ENCODE measurements at regions not wholly inside any gene's neighbourhood (a gene's known extent, or its start where the extent isn't known, plus 50 kb on each side); places are given as distances from the start of the nearest gene placed in this dataset.

DNA sequence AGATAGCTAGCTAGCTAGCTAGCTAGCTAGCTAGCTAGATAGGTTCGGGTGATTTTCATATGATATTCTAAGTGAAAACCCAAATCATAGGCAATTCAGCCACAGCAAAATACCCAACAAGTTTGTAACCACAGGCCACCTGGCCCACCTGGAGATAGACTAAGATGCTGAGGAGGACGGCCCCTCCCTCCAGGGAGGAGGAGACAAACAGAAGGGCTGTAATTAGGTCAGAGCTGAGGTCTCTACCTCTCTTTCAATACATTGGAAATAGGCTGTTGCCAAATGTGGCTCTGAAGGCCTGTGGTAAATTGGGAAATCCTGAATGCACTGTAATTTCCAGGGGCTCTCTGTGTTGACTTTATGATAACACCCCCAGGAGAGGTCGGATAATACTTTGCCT lies 382.2 kb downstream of the FGF9 start:
- DNase-seq (ENCODE audit: low spot score): no peak

DNA sequence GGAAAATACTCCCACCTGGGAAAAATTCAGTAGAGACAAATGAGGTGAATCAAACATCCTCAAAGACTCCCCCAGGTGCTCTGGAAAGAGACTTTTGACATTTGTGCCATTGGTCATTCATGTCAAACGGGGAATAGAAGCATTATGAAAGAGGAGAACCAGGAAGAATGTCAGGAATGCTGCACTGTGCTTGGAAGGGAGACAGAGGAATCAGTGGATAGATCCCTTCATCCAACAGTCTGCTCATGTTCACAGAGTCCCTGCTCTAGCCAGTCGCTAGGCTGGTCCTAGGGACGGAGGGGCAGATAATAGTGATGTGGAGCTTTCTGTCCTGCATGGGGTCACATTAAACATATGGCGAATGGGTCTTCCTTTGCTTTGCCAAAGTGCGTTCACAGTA lies 384.4 kb downstream of the FGF9 start:
- no peak for DNase-seq (ENCODE audit: low spot score)

DNA sequence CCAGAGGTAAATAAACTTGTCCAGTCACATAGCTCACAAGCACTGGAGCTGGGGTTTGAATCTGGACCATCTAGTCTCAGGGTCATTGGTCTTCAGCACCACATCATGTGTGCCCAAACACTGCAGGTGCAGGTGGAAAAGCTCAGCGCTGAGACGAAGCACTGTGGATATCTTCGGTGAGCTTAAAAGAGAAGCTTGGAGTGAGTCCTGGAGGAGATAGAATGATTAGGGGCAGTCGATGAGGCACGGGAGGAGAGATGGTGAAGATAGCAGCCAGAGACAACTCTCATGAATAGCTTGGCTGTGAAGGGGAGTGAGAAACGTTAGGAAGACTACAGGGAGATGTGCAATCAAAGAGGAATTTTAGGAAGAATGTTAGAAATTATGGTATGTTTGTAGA lies 389.3 kb downstream of the FGF9 start:
- DNase-seq (ENCODE audit: low spot score): no peak

DNA sequence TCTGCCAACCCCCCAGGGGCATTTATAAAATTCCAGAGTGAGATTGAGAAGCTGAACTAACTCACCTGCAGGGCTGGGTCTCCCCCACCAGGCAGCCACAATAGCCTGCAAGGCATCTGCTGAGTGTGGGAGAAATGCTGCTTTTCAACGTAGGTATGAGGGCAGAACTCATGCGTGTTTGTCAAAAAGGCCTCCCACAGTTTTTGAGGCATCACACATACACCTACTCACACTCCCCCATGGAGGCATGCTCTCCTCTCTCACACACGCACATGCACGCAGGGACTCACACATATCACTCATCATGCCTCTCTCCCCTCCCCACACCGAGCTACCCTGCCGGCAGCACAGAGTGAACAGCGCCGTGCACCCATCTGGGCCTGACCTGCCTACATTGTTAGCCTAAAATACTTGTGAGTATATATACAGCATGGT lies 390.5 kb downstream of the FGF9 start:
- no peak for DNase-seq (ENCODE audit: low spot score)

DNA sequence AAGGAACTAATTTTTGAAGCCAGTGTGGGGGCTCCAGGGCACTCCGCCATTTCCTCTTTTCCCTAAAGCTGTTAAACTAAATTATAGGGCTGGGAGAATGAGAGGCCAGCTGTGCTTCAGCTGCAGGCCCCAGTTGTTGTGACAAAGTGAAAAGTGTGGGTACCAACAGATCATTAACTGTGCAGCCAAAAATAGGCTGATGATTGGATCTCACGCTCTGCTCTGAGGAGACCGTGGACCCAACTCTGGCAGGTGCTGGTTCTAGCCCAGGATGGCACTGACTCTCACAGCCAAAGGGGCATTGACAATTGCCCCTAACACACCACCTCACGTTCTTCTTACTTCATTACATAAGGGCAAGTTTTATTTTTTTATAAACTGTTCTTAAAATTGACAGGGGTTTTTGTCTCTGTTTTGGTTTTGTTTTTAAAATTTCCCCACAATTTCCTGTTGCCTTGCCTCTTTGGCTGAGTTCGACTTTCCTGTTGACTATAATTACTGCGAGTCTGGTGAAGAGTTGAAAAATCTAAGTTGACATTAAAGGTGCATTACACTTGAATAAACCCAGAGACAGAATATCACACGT lies 391.0 kb downstream of the FGF9 start:
- no peak for DNase-seq (ENCODE audit: low spot score)

DNA sequence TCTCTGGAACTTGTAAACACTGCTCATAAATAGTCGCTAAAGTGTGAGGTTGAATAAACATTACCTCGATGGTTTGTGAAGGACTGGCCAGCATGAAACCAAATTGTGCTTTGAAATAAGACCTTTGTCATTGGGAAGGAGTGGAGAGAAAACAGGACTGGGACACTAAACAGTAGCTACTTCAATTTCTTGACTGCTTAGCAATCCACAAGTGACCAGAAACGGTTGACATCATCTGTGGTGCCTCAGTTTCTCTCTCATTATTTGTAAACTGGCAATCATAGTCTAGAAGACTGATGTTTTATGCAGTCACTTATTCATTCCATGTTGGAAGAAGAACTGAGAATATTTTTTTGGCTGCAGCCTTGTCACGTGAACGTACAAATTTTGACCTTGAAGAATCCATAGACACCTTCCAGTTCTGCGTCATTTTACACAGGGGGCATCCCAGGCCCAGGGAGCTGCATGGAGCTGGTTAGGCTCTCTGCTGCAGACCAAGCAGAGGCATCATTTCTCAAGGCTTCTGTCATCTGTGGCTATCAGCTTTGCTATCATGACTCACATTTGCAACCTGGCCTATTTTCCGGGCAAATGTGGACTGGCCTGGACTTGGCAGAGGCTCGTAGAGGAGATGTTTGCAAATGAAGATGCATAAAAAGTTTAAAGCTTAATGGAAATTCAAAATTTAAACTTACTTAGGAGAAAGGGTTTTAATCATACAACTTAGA lies 391.8 kb downstream of the FGF9 start:
- no peak for DNase-seq (ENCODE audit: low spot score)

DNA sequence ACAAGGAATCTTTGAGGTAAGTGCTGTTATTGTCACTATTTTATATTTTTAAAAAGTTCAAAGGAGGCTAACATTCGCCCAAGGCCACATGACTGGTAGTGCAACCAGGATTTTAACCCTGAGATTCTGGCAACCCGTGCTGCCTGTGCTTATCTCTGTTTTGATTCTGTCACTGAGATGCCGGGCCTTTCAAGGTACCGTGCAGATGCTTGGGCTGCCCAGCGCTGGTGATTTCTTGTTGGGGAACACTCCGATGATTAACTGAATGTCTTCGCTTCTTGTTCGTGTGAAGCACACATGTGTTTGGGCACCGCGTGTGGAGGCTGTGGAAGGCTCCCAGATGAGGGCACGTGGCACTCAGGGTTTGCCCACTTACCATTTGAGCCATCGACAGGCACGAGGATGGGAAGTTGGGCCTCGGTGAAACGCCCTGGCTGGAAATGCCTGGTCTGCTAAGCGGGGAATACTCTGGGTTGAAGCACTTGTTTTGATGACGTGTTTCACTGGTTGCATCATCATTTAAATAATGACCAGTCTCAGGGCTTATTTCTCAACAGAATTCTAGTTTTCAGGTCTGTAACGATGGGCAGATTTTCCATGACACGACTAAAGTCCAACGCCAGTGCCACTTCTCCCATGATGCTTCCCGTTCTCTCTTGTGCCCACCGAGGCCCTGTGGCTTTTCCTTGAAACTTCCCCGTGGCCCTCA lies 392.7 kb downstream of the FGF9 start:
- DNase-seq (ENCODE audit: low spot score): no peak

DNA sequence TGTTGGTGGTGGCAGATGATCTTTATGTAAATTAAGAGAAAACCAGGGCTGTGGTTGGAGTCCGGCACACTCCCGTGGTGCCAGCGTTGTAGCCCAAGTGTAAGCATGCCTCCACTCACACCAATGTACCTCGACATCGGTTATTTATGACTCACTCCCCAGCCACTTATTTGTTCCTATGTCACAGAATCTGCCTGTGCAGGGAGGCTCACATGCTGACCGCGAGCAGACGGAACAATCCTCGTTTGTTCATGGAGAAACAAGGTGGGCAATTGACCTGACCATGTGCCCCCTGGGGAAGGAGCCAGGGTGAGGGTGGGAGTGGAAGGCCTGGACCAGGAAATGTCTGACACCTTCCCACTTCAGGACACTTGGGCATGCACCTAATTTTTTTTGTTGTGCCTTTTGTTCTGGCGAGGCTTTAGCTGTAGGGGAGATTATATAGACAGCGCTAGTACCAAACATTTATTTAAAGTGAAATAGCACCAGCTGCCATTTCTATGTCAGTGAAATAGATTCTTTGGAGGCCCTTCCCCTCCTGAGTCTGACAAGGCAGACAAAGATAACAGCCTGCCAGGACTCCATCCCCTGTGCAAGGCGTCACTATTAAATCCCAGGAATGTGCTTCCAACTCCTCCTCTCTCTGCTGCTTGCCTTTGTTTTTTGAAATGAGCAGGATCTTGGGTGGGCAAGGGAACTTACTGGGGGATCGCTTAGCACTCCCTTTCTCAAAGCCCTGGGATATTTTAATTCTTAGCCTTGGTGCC lies 394.2 kb downstream of the FGF9 start:
- DNase-seq (ENCODE audit: low spot score): no peak

DNA sequence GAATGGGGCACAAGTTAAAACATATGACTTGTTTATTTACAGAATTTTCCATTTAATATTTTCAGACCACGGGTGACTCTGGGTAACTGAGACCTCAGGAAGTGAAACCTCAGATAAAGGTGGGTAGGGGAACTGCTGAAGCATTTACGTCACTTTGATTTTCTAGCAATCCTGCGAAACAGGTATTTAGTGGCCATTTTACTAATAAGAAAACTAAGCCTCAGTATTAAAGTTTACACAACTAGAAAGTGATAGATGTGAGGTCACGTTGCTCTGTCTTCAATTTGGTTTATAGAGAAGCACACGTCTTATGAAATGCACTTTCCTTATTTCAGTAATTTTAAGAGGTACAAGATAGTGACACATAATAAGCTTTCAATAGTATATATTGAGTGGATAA lies 402.8 kb downstream of the FGF9 start:
- DNase-seq (ENCODE audit: low spot score): no peak

DNA sequence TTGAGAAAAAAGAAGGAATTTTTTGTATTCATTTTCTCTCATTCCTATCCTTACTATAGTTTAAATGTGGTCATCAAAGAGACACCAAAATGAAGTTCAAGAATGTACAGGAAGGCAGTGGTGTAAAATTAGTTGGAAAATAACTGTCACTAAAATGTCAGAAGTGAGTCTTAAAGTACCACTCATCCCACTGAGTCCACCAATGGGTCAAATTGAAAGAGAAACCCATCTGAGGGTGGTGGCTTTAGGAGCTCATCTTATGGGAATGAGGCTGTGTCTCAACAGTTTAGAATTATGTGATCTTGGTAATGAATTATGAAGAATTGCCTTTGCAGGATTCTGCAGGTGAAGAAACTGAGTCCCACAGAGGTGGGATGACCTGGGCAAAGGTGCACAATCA lies 403.5 kb downstream of the FGF9 start:
- no peak for DNase-seq (ENCODE audit: low spot score)

DNA sequence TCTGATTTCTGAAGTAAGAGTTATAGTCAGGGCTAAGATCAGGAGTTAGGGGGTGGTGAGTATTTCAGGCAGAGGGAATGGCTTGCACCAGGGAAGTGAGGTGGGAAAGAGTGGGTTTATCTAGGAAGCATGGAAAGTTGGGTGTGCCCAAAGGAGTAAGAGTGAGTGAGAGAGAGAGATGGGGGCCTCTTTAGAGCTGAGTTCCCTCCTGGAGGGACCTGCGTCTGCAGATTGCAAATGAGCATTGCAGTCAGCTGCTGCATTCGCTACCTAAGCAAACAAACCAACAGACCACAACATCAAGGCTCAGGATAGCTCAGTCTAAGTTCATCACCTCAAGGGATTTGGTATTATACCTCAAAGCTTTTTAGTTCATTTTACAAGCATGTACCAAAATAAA lies 405.8 kb downstream of the FGF9 start:
- no peak for DNase-seq (ENCODE audit: low spot score)

DNA sequence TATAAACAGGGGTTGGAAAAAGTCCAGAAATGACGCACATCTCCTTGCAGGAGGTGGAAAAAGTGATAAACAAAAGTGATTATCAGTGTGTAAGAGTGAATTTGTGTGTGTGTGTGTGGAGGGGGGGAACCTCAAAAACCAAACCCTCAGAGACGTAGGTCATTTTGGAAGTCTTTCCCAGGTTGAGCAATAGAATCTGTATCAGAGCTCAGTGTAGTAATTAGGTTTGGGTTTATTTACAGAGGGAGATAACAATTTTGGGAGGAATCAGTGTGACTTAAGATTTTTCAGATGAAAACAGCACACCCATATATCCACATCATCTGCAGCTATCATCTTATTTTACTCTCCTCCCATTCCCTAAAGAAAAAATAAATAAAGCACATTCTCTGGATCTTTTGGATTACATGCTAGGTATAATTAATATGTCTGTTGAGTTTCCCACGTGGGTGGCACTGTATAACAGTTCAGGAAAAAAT lies 406.4 kb downstream of the FGF9 start:
- no peak for DNase-seq (ENCODE audit: low spot score)

DNA sequence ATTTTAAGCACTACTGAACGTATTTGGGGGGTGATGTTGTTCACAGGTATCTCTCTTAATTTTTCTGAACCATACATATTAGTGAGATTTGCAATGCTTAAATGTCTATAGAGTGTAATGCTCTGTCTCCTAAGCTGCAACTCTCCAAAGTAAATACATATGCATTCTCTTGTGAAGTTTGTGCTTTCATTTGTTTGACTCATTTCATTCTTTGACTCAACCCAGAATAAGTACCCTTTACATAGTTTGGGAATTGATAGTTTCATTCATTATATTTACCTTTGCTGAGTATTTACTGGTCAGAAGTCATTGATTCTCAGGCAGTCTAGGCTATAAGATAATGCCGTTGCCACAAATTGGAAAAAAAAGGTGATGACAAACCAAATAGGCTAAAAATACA lies 406.9 kb downstream of the FGF9 start:
- no peak for DNase-seq (ENCODE audit: low spot score)

DNA sequence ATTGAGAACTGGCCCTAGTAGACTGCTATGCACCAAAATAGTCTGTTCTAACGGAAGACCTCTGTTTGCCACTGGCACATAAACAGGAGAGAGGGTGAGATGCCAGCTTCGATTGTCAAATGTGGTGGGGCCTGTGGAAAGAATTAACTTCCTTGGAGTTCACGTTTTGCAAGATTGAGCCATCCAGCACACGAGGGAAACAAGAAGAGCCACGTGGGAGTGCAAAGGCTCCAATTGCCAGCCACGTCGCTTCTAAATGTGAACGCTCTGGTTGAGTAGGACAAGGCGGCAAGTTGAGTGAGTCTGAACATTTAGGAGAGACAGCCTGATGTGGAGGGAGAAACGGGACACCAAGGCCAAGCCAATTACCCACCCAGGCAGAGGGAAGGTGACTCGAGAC lies 409.1 kb downstream of the FGF9 start:
- no peak for DNase-seq (ENCODE audit: low spot score)

DNA sequence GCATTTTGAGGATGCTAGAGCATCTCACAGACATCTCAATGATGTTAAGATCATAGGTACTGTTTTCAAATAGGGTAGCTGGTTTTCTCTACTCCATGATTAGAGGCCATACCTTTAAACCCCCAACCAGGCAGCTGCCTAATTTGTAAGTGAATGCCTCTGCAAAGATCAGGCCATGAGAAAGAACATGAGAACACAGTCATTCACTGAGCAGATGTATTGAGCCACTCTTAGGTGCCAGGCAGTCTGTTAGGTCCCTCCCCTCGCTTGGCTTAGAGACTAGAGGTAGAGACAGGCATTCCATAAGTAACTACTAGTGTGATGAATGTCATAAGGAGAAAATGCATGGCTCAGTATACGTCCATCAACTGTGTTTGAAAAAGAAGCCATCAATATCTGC lies 410.0 kb downstream of the FGF9 start:
- DNase-seq (ENCODE audit: low spot score): no peak

DNA sequence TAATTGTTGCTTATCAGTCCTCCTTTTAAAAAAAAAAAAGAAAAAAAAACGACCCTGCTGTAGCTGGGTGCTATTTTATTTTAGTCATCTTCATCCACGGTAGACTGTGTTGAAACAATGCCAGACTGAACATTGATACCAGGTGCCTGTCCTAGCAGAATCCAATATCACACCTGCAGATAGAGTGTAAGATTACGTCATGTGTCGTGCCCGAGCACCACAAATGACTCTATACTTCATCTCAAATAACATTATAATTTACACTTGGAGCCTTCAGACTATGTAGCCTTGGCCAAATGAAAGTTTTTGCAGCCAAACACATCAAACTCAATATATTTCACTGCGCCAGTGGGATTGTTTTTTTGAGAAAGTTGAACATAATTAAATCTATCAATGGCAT lies 410.6 kb downstream of the FGF9 start:
- DNase-seq (ENCODE audit: low spot score): no peak

DNA sequence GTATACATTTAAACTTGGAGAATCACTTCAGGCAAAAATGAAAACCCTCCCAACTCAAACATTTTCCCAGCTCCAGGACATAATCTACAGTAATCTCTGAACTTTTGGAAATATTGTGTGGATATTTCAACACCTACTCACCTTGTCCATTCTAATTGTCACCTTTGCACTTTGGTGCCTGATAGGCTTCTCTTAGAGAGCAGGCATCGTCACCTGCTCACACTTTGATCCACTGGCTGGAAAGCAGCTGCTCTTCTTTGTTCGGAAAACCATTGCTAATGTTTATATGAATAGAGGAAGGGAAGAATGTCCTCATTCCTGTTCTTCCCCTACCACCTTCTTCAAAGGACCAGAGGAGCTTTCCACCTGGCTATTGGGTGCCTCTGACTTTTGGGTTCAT lies 411.2 kb downstream of the FGF9 start:
- no peak for DNase-seq (ENCODE audit: low spot score)

DNA sequence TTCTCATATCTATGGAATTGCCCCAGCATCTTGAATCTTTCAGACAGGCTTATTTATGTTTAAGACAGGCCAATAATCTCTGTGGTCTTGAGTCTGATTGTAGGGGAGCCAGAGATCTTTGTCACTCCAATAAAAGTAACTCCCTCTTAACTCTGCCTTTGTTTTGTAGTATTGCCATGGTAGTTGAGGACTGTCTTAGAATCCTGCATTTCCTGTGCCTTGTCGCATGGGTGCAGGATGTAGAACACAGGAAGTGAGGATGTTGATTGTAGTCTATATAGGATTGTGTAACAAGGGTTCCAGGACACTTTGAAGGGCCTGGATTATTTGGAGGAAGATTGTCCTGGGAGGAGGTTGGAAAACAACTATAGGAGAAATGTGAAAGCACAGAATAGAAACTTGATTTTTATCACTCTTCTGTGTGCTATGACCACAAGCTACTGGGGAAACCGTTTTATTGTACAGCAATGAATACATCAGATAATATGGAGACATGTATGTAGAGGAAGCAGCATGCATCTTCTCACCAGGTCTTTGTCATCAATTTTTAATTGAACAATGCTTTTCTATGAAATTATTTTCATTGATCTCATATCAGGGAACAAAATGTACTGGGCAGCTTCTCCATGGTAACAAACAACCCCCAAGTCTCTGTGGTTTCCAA lies 411.7 kb downstream of the FGF9 start:
- DNase-seq (ENCODE audit: low spot score): no peak

DNA sequence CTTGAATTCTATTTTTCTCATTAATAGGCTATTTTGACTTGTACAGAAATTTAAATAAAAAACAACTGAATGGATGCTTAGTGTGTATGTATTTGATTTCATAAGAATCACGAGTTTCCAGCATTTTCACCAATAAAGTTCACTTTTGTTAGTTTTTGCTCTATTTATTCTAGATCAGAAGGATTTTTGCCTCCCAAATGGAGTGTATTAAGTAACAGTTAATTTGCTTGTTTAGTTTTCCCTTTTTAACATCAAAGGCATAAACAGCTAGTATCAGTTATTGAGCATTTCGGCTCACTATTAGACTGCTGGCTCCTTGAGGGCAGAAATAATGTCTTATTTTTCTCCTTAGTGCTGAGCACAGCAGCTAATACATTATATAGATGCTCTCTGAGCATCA lies 414.1 kb downstream of the FGF9 start:
- no peak for DNase-seq (ENCODE audit: low spot score)

DNA sequence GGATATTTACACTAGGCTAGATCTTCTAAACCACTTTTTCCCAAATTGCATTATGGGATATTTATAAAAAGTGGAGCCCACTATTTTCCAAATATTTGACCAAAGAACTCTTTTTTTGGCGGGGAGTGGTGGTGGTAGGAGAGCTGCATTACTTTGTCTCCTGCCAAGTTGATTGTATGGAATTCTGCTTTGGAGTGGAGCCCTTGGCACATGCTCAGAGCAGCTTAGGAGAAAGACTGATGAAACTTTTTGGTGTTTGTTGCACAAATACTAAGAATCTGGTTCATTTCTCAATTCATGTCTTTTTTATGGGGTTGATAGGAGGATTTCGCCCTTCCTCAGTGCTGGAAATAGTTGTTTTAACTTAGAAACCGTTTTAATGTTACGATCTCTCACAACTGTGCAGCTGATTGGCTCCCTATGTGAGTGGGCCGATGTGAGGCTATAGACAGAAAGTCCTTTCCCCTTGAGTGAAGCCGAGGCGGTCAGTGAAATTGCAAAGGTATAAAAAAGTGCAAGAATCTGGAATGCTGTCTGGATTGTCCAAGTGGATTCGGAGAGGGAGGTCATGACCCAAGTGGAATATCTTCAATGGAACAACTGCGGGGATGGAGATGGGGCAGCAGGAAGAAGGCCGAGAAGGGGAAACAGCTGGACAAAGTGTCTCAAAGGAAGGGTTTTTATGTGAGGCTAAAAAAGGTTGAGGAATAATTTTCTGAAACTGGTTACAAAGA lies 415.9 kb downstream of the FGF9 start:
- DNase-seq (ENCODE audit: low spot score): no peak

DNA sequence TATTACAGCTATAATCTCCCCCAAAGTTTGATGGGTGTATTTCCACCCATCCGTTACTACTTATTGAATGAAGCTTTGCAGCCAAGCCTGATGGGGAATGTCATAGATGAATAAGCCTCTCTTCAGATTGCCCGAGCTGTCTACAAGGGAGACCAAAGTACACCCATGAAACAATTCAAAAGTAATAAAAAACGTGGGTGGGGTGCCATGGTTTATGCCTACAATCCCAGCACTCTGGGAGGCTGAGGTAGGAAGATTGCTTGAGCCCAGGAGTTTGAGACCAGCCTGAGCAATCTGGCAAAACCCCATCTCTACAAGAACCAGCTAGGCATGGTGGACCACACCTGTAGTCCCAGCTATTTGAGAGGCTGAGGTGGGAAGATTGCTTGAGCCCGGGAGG lies 419.2 kb downstream of the FGF9 start:
- no peak for DNase-seq (ENCODE audit: low spot score)
